Fibroblast of mammary gland (primary cell): ENCODE measurements at regions not wholly inside any gene's neighbourhood (a gene's known extent, or its start where the extent isn't known, plus 50 kb on each side); places are given as distances from the start of the nearest gene placed in this dataset.
A peak's percentile ranks its signal among the peaks of the same experiment; 100 is the strongest.
"Not testable (repeated sequence)": the region's sequence is repeated elsewhere in the genome, so short reads cannot be mapped to it uniquely, and the experiment has no call there.

Experiments
- DNase-seq: peaks from one replicate; pipeline ENCODE4 v3.0.0-alpha.2; 2010; ENCODE audit warnings: low read depth
- H3K4me3 ChIP-seq: 2 replicates; pipeline ENCODE4 v1.5.1; 2011; ENCODE audit warnings: low read depth, mild to moderate bottlenecking, low read length, moderate library complexity; ENCODE audit not compliant: control insufficient read depth
- CTCF ChIP-seq: conservative IDR thresholded peaks from 2 replicates; pipeline ENCODE4 v1.5.1; 2011; ENCODE audit warnings: low read depth, low read length, inconsistent platforms; ENCODE audit not compliant: control insufficient read depth, insufficient read depth

- TF ChIP-seq CTCF, result no peak
- no peak overlapping the region for H3K4me3 ChIP-seq
- DNase-seq, result no peak
Observed at GRCh38 chr17:33712120-33712519, 419.0 kb upstream of the ASIC2 start.

- no peak for DNase-seq
- no peak for TF ChIP-seq CTCF
Observed at GRCh38 chr17:33716957-33717356, 423.9 kb upstream of the ASIC2 start.

DNA sequence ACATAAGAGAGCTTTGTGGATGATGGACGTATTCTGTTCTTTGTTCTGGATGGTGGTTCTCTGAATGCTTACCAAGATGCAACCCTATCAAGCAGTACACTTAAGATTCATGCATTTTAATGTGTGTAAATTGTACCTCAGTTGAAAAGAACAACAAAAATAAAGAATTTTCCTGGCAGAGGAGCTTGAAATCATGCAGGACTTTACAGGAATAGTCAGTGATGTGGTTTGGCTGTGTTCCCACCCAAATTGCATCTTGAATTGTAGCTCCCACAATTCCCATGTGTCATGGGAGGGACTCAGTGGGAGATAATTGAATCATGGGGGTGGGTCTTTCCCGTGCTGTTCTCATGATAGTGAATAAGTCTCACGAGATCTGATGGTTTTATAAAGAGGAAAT is 430.6 kb upstream of the ASIC2 start:
- DNase-seq, result peak; percentile 39
- not testable (repeated sequence) for H3K4me3 ChIP-seq

More at GRCh38 chr17:33716957-33717356, 423.9 kb upstream of the ASIC2 start:
- H3K4me3 ChIP-seq, result no peak overlapping the region

GRCh38 chr17:33725675-33726271 is 432.7 kb upstream of the ASIC2 start:
- TF ChIP-seq CTCF, result peak; percentile 61
- no peak overlapping the region for H3K4me3 ChIP-seq
- peak; percentile 17 for DNase-seq

DNA sequence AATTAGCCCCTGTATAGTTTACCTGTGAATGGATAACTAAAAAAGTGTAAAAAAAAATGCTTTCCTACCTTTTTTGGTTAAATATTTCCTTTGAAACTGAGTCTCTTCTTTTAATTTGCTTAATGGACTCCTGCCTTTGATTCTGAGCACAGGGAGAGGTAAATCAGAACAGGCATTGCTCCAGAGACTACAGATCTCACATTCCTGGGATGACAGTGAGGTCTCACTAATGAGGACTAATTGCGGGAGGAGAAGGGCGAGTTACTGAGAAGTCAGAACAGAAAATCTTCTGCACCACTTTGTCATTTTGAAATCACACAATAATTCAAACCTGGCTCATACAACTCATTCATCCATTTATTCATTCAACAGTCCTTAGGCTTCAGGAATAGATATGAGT is 437.0 kb upstream of the ASIC2 start:
- DNase-seq, result no peak
- no peak overlapping the region for H3K4me3 ChIP-seq
- no peak for TF ChIP-seq CTCF

- TF ChIP-seq CTCF, result no peak
- DNase-seq, result no peak
- no peak overlapping the region for H3K4me3 ChIP-seq
Observed at GRCh38 chr17:33732116-33732515, 439.0 kb upstream of the ASIC2 start.

DNA sequence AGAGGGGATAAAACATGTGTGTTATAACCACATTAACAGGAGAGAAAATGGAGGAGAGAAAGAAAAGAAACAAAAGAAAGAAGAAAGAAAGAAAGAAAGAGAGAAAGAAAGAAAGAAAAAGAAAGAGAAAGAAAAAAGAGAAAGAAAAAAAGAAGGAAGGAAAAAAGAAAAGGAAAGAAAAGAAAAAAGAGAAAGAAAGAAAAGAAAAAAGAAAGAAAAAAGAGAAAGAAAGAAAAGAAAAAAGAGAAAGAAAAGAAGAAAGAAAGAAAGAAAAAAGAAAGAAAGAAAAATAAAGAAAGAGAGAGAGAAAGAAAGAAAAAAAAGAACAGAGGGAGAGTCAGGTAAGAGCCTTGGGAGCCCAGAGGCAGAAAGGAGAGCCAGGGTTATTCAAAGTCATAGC is 446.6 kb upstream of the ASIC2 start:
- DNase-seq, result no peak
- H3K4me3 ChIP-seq, result no peak overlapping the region
- no peak for TF ChIP-seq CTCF
